Activated T-cell treated with anti-CD3 and anti-CD28 coated beads for 4 hours (primary cell): ENCODE measurements at regions not wholly inside any gene's neighbourhood (a gene's known extent, or its start where the extent isn't known, plus 50 kb on each side); places are given as distances from the start of the nearest gene placed in this dataset.

Source experiments
- DNase-seq: peaks from one replicate; pipeline ENCODE4 v3.0.0-alpha.2; 2020

DNA sequence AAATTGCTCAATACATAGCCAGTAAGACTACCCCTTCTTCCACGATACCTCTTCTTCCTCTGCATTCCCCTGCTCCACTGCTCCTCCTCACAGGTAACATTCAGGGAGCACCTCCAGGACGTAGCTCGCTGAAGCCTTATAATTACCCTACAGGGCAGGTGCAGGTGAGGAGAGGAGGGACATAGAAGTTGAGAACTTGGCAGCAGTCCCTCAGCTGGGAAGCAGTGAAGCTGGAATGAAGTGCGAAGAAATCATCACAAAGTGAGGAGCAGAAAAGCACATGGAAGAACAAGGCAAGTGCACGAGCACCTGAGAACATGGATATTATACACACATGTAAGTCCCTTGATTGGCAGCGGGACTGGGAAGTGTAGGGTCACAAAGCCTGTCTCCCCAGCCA is 118.2 kb downstream of the HSD17B3 start:
- DNase-seq = no peak

DNA sequence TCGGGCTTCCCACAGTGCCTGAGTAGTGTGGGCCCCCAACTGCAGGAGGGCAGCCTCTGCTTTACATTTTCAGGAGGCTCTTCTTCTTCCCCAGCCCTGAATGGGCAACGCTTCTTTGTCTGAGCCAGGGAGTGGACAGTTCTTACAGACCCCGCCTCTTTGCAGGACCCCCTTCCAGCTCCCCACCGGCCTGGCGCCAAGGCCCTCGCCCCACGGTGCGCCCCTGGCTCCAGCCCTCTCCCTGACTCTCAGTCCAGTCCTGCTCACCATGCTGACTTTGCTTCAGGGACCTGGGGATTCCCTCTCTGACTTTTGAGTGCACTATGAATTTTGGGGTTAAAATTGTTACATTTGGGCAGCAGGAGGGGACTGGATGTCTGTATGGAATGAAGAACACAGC is 123.8 kb downstream of the HSD17B3 start:
- no peak for DNase-seq

GRCh38 chr9:96177719-96178028 is 124.3 kb downstream of the HSD17B3 start:
- no peak for DNase-seq

GRCh38 chr9:96177005-96177718 is 124.8 kb downstream of the HSD17B3 start:
- DNase-seq = no peak

GRCh38 chr9:96175796-96176195 is 126.2 kb downstream of the HSD17B3 start:
- DNase-seq = no peak

GRCh38 chr9:96175001-96175400 is 127.0 kb downstream of the HSD17B3 start:
- DNase-seq = no peak

- DNase-seq = no peak
Observed at GRCh38 chr9:96174371-96174770, 127.6 kb downstream of the HSD17B3 start.

- DNase-seq = no peak
Observed at GRCh38 chr9:96173640-96174039, 128.3 kb downstream of the HSD17B3 start.

- no peak for DNase-seq
Observed at GRCh38 chr9:96172797-96173196, 129.2 kb downstream of the HSD17B3 start.

- DNase-seq = no peak
Observed at GRCh38 chr9:96171728-96172127, 130.2 kb downstream of the HSD17B3 start.

- no peak for DNase-seq
Observed at GRCh38 chr9:96169901-96170300, 132.1 kb downstream of the HSD17B3 start.

GRCh38 chr9:96169484-96169883 is 132.5 kb downstream of the HSD17B3 start:
- no peak for DNase-seq

- no peak for DNase-seq
Observed at GRCh38 chr9:96168882-96169281, 133.1 kb downstream of the HSD17B3 start.

DNA sequence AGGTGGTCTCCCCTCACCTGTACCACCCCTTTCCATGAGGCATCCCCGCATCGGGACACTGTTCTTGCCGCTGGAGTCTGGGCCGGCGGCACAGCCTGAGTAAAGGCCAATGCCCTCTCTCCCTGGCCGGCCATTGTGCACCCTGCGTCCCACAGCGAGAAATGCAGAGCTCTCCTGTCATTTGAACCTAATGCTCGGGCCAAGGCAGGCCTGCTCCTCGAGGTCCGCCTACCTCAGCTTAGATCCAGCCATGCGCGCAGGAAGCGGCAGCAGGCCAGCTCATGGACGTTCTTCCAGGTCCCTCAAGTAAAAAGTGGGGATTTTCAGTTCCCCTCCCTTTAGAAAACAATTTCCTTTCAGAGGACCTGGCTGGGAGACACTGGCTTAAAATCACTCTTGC is 135.0 kb downstream of the HSD17B3 start:
- DNase-seq = no peak

DNA sequence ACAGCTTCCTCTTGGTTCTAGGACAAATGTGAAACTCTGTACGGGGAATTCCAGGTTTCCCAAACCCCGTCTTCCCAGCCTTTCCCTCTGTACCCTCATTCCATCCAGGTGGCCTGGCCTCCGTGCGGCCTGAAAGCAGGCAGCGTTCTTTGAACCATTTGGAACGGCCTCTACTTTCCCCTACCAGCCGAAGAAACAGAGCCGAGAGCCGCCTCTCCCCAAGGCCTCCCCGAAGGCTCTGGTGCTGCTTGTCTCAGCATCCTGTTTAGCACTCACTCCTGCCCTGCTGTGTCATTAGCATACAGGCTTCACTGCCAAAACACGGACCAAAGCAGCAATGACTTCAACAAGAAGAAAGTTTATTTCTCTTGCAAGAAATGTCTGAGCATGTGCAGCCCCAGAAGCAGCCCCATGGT is 137.7 kb downstream of the HSD17B3 start:
- no peak for DNase-seq

DNA sequence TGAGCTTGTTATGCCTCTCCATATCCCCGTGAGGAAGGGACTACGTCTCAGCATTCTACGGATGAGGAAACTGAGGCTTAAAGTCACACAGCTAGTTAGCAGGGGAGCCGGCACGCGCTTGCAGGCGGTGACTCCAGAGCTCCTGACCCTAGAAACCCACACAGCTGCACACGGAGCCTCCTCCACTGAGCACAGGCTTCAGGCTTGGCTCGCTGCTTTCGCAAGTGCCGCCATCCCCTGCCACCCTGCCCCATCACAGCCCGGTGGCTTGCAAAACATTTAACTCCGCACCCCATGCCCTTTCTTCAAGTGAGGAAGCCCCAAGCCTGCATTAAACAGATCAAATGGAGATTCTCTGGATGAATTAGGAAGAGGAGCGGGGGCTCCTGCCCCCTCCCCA is 138.3 kb downstream of the HSD17B3 start:
- no peak for DNase-seq

- no peak for DNase-seq
Observed at GRCh38 chr9:96163161-96163560, 138.8 kb downstream of the HSD17B3 start.

DNA sequence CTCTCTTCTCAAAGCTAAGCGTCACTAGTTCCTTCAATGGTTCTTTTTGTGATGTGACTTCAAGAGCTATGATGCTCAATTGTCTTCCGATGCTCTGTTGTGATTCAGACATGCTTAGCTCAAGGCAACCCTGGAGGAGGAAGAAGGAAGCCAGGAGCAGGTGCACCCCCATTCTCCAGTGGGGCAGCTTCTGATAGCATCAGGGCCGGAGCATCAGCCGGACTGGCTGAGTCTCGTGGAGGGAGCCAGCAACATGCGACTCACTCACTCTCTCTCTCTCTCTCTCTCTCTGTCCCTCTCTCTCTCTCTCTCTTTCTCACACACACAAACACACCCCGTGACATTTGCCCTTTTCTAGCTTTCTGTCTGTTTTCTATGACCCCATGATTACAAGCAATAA is 140.2 kb downstream of the HSD17B3 start:
- no peak for DNase-seq

DNA sequence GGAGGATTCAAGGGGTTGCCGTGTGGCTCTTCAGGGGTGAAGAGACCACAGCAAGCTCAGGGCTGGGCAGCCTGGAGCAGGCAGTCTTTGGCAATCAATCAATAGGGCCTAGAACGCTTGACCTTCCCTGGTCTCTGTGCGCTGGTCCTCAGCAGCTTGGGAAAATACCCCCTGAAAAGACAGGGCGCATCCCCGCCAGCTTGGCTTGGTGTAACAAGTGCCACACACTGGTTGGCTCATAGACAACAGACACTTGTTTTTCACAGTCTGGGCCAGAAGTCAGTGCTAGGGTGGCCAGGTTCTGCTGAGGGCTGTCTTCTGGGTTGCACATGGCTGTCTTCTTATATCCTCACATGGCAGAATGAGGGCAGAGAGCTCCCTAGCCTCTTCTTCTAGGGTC is 141.1 kb downstream of the HSD17B3 start:
- DNase-seq = no peak

- no peak for DNase-seq
Observed at GRCh38 chr9:96160168-96160567, 141.8 kb downstream of the HSD17B3 start.

DNA sequence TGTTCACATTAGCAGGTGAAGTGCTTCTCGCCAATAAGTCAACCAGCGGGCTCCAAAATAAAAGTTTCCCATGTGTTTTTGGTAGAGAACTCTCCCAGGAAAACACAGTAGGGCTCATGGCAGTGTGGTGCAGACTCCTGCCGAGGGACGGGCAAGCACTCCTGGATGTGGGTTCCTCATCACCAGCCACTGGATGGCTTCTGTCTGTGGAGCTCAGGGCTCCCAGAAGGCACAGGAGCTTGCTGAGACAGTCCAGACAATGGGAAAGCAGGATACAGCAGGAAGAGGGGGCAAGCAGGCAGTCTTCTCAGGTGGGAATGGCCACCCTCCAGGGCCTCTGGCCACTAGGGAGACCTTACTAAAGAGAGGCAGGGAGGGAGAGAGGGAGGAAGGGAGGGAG is 142.4 kb downstream of the HSD17B3 start:
- DNase-seq = no peak

DNA sequence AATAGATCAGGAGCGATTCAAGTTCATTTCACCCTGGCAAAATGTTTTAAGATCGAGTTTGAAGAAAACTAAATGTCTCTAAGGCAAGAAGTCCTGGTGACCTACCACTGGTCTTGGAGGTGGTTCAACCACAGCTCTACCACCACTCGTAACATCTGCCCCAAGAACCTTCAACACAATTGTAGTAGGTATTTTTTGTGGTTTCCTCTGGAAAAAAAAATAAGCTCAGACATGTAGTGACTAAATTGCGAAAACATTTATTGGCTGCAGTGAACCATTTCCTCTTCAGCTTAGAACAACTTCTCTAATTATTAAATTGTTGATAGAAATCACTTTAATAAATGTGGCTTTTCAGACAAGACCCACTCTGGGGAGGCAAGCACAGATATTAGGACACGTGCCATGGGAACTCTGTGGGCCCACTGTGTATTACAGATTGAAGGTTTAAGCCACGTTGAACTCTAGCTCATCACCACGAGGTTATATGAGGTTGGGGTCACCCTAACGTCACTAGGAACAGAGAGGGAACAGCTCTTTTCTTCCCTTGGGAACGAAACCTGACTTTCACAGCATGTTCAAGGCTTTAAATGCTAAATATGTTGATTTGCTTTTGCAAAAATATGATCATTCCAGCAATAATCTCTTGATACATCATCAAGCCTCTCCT is 142.9 kb downstream of the HSD17B3 start:
- no peak for DNase-seq

GRCh38 chr9:96158147-96158546 is 143.8 kb downstream of the HSD17B3 start:
- DNase-seq = no peak

- no peak for DNase-seq
Observed at GRCh38 chr9:96157675-96158074, 144.3 kb downstream of the HSD17B3 start.
